ENCODE measurements at regions not wholly inside any gene's neighbourhood (a gene's known extent, or its start where the extent isn't known, plus 50 kb on each side); places are given as distances from the start of the nearest gene placed in this dataset.

- Histone ChIP-seq H4K20me1 (ENCODE audit: insufficient read depth) (no peaks in the 10 kb centered on the region), H3K4me2 (ENCODE audit: low read length) (no peak overlapping the region), H3K36me3 (ENCODE audit: control insufficient read depth in 1 of 2, insufficient read depth in 2 of 2, low read length in 2 of 2) (no peaks in the 10 kb centered on the region), H3K27me3 (ENCODE audit: insufficient read depth, low read length) (no peaks in the 10 kb centered on the region), H2AFZ (ENCODE audit: low read depth, low read length, poor library complexity, severe bottlenecking) (no peak overlapping the region), H3K4me1 (ENCODE audit: control insufficient read depth in 1 of 2, insufficient read depth in 2 of 2, low read length in 2 of 2) (no peaks in the 10 kb centered on the region), H3K9me3 (ENCODE audit: control insufficient read depth in 1 of 2, insufficient read depth in 1 of 2, low read depth in 1 of 2, low read length in 2 of 2) (no peaks in the 10 kb centered on the region), H3K9ac (ENCODE audit: low read length) (no peak overlapping the region), H3K9me2 (ENCODE audit: insufficient read depth) (no peaks in the 10 kb centered on the region), H3K4me3 (replicated peaks in 1 of 2; ENCODE audit: low read depth in 1 of 2, low read length in 2 of 2) (no peak overlapping the region), H3K27ac (ENCODE audit: low read depth, low read length) (no peak overlapping the region), H3K79me2 (ENCODE audit: insufficient read depth, low read length) (no peaks in the 10 kb centered on the region)
- DNase-seq (ENCODE audit: low read depth, low spot score) (no peak), ATAC-seq (no peak)
- no TSS peak for BruUV-seq (replicated peaks)
- POLR2A ChIA-PET: no interaction called here
- CTCF ChIA-PET: no interaction called here
- TF ChIP-seq, protein P1, sequence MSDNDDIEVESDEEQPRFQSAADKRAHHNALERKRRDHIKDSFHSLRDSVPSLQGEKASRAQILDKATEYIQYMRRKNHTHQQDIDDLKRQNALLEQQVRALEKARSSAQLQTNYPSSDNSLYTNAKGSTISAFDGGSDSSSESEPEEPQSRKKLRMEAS (IDR thresholded peaks at IDR 0.05): no peak
- TF ChIP-seq ZNF274 (IDR thresholded peaks at IDR 0.05; ENCODE audit: low read depth, low read length) (no peak), SIN3A (IDR thresholded peaks at IDR 0.05; ENCODE audit: low read depth) (no peak), SRF (IDR thresholded peaks at IDR 0.05; ENCODE audit: low read depth) (no peak), ELF1 (IDR thresholded peaks at IDR 0.05; ENCODE audit: borderline replicate concordance, low read depth) (no peak), POLR2AphosphoS5 (IDR thresholded peaks at IDR 0.05; ENCODE audit: low read depth, low read length) (no peak)
- TF ChIP-seq, protein P2, sequence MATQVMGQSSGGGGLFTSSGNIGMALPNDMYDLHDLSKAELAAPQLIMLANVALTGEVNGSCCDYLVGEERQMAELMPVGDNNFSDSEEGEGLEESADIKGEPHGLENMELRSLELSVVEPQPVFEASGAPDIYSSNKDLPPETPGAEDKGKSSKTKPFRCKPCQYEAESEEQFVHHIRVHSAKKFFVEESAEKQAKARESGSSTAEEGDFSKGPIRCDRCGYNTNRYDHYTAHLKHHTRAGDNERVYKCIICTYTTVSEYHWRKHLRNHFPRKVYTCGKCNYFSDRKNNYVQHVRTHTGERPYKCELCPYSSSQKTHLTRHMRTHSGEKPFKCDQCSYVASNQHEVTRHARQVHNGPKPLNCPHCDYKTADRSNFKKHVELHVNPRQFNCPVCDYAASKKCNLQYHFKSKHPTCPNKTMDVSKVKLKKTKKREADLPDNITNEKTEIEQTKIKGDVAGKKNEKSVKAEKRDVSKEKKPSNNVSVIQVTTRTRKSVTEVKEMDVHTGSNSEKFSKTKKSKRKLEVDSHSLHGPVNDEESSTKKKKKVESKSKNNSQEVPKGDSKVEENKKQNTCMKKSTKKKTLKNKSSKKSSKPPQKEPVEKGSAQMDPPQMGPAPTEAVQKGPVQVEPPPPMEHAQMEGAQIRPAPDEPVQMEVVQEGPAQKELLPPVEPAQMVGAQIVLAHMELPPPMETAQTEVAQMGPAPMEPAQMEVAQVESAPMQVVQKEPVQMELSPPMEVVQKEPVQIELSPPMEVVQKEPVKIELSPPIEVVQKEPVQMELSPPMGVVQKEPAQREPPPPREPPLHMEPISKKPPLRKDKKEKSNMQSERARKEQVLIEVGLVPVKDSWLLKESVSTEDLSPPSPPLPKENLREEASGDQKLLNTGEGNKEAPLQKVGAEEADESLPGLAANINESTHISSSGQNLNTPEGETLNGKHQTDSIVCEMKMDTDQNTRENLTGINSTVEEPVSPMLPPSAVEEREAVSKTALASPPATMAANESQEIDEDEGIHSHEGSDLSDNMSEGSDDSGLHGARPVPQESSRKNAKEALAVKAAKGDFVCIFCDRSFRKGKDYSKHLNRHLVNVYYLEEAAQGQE (IDR thresholded peaks at IDR 0.05; ENCODE audit: low read depth): no peak
- TF ChIP-seq, protein P3, sequence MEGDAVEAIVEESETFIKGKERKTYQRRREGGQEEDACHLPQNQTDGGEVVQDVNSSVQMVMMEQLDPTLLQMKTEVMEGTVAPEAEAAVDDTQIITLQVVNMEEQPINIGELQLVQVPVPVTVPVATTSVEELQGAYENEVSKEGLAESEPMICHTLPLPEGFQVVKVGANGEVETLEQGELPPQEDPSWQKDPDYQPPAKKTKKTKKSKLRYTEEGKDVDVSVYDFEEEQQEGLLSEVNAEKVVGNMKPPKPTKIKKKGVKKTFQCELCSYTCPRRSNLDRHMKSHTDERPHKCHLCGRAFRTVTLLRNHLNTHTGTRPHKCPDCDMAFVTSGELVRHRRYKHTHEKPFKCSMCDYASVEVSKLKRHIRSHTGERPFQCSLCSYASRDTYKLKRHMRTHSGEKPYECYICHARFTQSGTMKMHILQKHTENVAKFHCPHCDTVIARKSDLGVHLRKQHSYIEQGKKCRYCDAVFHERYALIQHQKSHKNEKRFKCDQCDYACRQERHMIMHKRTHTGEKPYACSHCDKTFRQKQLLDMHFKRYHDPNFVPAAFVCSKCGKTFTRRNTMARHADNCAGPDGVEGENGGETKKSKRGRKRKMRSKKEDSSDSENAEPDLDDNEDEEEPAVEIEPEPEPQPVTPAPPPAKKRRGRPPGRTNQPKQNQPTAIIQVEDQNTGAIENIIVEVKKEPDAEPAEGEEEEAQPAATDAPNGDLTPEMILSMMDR (IDR thresholded peaks at IDR 0.05 in 2 of 3, conservative IDR thresholded peaks at IDR 0.05 in 1 of 3; ENCODE audit: borderline replicate concordance in 1 of 3, insufficient read depth in 1 of 3, low read depth in 2 of 3, low read length in 2 of 3): no peak
- RAD21 ChIA-PET (ENCODE audit: low non-redundant PET in 1 of 2, low total read pairs in 2 of 2, uncharacterized antibody in 2 of 2, unreplicated experiment in 2 of 2): no interaction called here
- intact Hi-C loops (cut with micrococcal nuclease): no loop called here
These were observed 159.7 kb downstream of the RBFOX3 start for GRCh38 chr17:79451167-79451566.
